OCI-M1 (cell line): ENCODE measurements at regions not wholly inside any gene's neighbourhood (a gene's known extent, or its start where the extent isn't known, plus 50 kb on each side); places are given as distances from the start of the nearest gene placed in this dataset.

Experiments
- DNase-seq: peaks from one replicate; lab custom pipeline; 2025; lab: John Stamatoyannopoulos, UW

GRCh38 chr1:59025898-59026426 is 242.1 kb upstream of the JUN start:
- DNase-seq, result no peak

DNA sequence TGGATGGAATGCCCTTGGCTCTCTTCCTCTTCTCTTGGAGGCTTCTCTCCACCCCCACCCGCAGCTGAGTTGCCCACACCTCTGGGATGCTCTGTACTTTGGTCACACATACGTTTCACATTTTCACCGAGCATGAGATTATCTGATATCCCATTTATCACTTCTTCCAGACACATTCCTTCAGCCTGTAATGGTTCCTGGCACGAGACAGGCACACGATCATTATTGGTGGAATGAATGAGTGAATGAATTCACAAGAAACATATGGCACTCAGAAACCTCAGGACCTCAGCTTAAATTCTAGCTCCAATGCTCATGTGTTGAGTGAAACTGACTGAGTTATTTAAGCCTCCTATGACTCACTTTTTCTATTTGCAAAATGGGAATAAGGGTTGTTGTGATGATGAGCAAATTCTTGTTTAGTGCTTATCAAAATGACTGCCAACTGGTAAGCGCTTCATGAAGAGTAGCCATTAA is 242.7 kb upstream of the JUN start:
- DNase-seq, result peak; percentile 6

DNA sequence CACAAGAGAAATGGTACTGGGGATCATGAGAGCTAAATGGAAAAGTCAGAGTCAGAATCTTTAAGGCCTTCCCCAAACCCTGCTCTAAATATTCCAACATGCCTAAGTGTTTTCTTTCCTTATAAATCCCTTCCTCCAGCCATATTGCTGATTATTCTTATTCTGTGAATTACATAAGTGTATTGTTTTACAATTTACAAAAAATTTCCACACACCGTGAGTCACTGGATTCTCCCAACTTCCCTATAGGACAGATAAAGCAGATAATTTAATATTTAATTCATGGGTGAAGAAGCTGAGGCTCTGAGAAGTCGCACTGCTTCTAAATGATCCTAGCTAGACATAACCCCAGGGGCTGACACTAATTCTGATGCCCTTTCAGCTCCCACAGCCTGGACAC is 243.3 kb upstream of the JUN start:
- no peak for DNase-seq

GRCh38 chr1:59028048-59028447 is 244.2 kb upstream of the JUN start:
- no peak for DNase-seq

DNA sequence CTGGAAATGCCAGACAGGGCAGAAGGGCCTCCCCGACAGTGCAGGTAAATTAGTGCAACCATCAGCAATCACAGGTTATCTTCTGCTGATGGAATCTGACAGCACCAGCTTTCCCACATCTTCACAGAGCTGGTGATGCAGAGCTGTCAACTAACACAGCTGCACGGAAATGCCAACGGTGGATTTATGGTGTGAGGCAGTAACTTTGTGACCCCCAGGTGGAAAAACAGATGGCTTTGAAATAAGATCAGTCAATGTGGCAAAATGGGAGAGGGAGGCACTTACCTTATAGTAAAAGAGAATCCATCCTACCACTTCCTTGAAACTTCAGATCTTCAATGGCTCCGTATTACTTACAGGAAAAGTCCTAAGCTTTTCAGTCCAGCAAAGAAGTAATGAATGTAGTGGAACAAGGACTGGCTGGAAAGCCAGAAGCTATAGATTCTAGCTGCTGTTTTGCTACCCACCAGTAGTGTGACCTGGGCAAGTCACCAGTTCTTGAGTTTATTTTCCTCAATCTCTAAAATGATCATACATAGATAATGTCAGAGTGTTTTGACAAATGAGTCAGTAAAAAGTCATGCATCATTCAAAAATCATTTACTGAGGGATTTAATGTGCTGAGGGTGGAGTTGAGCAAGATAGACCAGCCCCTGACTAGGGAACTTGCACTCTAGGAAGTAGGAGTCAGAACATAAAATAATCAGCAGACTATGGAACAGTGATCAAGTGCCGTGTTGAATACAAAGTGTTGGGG is 245.7 kb upstream of the JUN start:
- DNase-seq, result no peak

GRCh38 chr1:59032228-59032627 is 248.4 kb upstream of the JUN start:
- DNase-seq, result no peak

GRCh38 chr1:59033761-59034160 is 249.9 kb upstream of the JUN start:
- DNase-seq, result no peak

DNA sequence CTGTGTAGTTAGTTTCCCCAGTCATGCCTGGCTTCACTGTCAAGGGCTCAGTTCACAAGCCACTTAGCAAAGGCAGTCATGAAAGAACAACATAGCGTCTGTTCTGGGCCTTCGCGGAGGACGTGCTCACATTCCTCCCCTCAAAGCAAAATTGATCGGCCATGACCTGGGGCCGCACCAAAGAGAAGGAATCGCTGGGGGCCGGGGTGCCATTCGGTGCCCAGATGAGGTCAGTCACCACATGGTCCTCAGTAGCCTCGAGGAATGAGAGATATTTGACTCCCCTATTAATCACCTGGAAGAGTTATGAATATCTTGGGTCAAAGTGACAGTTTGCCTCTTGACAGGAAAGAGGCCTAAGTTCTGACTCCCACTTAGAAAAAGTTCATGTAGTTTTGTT is 251.1 kb upstream of the JUN start:
- DNase-seq, result no peak

DNA sequence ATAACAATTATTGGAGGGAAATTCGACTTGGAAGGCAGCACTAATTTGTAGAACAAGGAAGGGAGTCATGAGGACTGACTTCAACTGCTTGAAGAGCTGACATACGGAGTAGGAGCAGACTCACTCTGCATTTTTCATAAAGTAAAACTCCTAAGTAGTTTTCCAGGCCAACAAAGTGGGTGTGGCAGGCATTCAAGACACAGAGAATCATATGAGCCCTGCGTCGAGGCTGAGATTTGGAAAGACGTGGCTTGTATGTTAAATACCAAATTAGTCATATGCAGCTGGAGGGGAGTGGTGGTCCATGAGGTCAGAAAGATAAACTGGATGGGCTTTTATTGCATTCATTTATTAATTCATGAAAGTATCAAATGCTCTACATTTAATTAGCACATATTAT is 255.7 kb upstream of the JUN start:
- no peak for DNase-seq

DNA sequence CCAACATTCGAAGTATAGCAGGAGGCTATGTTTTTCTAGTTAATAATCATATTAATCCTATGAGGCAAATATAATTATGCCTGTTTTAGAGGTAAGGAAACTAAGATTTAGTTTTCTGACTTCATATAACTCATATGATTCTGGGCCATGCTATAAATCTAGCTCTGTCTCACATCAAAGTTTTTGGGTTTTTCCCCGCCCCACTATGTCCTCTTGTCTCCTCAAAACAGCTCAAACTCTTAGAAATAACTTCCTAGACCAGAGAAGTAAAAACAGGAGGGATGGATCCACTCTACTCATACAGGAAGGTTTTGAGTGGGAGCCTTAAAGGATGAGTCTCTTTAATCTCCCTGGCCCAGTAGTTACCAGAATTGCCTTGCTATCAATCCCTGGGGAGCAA is 256.4 kb upstream of the FGGY start:
- DNase-seq, result no peak

DNA sequence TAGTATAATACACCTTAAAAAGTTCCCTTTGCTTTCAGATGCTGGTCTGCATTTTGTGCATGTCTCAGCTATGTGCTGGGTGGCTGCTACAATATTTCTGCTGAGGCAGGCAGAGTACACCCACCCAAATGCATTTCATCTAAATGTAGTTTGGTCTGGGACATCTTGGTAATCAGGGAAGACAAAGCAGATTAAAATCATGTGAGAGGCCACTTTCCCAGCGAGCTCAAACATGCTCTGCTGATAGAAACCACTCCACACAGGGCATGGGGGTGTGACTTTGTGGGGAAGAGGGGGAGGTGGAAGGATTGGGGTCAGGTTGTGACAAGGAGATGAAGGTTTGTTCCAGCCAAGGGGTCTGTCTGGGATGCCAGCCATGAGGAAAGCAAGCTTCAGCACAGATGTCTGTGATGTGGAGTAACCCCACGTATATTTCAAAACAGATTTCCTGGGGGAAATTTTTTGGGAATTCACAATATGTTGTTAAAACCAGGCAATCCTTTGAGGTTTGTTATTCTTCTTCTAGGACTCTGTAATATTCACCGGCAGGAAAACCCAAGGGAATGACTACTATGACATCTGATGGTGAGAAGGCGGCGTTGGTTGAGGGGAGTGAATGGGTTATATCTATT is 255.1 kb upstream of the FGGY start:
- no peak for DNase-seq

GRCh38 chr1:59043796-59044195 is 253.1 kb upstream of the FGGY start:
- peak; percentile 37 for DNase-seq

DNA sequence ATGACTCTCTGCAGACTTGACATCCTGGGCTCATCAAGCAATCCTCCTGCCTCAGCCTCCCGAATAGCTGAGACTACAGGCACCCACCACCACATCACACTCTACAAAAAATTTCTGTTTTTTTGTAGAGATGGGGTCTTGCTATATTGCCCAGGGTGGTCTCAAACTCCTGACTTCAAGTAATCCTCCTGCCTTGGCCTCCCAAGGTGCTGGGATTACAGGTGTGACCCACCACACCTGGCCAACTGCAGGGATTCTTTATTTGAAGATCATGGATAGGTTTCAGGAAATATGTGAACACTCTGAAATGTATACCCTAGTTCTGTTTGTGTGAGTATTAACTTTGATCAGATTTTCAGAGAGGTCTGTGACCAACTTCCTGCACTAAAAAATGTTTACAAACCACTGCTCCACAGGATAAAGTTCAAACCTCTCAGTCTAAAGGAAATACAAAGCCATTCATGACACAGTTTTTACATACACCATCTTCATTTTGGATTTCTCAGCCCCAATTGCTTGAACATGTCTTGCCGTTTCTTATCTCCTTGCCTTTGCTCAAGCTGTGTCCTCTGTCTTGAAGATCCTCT is 252.3 kb upstream of the FGGY start:
- no peak for DNase-seq

GRCh38 chr1:59045137-59045536 is 251.8 kb upstream of the FGGY start:
- no peak for DNase-seq

- no peak for DNase-seq
Measured at GRCh38 chr1:59045636-59046035, 251.3 kb upstream of the FGGY start.

DNA sequence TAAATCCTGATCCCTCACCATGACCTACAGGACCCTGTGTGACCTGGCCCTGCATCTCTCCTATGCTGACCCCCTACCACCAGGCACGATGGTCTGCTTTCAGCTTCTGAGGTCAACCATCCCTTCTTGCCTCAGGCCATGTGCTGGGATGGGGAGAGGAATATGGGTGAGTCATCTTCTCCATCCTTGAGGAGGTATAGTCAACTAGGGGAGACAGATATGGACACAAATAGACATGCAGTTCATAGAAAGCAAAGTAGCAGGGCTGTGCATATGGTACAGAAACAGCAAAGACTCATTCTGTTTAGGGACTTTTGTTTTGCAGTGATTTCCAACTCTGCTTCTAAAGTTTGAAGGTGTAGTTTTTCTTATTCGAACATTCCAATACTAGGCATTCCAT is 250.8 kb upstream of the FGGY start:
- DNase-seq, result no peak

- peak; percentile 46 for DNase-seq
Measured at GRCh38 chr1:59046730-59047157, 250.2 kb upstream of the FGGY start.

DNA sequence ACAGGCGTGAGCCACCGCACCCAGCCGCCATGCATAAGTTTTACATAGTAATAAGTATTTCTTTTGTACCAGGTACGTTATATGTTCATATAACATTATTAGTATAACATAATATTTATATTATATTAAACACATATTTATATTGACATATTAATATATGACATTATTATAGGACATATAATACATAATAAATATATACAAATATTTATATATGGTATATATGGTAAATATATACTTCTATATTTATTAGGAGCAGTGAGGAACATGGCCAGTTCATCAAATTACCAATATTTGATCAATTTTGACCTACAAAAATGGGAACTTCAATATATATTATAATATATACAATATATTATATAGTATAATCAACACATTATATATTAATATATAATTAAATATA is 245.9 kb upstream of the FGGY start:
- DNase-seq, result no peak

GRCh38 chr1:59052166-59052590 is 244.7 kb upstream of the FGGY start:
- DNase-seq, result no peak

DNA sequence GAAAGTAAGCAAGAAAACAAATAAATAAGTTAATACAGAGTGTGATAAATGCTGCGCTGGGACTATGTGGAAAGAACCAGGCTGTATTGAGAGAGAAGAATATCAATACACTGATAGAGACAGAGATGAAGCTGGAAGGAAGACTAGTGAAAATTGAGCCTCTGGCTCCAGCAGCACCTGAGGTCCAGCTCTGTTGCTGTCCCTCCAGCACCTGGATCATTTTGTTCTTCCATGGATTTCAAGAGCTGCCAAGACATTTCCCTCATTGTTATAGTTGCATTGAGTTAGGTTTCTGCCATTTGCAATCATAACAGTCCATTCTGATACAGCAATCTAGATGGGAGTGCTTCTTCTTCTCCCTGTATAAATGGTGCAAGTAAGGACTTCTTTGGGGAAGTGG is 242.7 kb upstream of the FGGY start:
- no peak for DNase-seq

DNA sequence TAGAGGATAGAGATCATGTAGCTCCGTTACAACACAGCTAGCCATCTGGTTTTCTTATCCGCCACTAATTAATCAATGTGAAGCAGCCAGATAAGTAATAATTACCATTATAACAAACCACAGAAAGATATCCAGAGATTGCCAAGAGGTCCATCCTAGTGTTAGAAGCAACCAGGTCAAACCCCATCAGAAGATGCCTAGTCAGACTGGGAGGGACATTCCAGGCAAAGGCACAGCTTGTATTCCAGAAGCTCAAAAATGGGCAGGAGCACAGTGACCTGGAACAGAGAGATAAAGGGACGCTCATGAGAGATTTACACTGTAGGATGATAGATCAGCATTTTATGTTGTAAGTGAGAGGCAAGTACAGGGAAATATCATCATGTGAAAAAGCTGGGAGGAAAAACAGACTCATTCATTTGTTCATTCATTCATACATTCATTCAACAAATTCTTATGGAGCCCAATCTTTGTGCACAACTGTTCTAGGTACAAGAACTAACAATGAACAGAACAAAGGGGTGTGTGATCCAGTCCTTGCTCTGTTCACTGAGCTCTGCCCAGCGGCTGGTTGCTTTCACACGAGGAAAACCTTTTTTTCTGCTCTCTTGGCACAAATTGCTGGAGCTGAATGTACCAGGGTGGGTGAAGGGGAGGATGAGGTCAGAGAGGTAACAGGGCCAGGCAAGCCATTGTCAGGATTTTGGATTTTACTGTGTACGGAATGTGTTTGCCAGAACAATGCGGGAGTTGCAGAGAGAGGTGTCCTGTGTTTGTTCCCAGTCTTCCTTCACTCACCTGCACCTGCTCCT is 240.8 kb upstream of the FGGY start:
- DNase-seq, result peak; percentile 50

DNA sequence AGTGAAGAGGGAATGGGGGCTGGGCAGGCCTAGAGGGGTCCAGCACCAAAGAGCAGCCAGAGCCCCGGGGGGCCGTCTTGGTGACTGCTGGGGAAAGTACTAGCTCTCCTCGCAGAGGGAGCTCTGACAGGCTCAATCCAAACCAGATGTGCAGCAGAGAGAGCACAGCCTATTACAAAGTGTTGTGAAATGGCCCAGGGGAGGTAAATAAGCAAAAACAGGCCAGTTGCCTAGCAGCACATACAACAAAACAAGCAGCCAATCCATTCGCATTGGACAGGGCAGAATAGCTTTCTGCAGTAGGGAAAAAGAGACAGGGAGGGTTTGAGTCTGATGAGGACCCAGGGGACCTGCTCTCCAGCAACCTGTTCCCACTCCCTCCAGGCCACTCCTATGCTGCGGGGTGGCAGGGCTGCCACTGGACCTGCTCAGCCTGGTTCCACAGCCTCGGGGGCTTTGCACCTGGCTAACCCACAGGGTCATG is 239.6 kb upstream of the FGGY start:
- peak; percentile 41 for DNase-seq
